Cardiac muscle cell (in vitro differentiated cells and primary cell): ENCODE measurements at regions not wholly inside any gene's neighbourhood (a gene's known extent, or its start where the extent isn't known, plus 50 kb on each side); places are given as distances from the start of the nearest gene placed in this dataset.

ENCODE experiments used
- DNase-seq, 2 donors: peaks; one replicate each; pipeline versions ENCODE4 v3.0.0 to v3.0.0-alpha.2; 2010 to 2017; ENCODE audit warnings: low read depth in 1 of 2, low spot score in 1 of 2
- H3K27ac ChIP-seq: fragments of 200-600 bp; sonication (generic); 2 replicates; pipeline ENCODE4 v1.5.1; 2016
- H3K27me3 ChIP-seq: fragments of 200-600 bp; sonication (generic); 2 replicates; pipeline ENCODE4 v1.6.0; 2016; ENCODE audit warnings: control low read depth
- H3K36me3 ChIP-seq: fragments of 200-600 bp; sonication (generic); 2 replicates; pipeline ENCODE4 v1.5.1; 2016; ENCODE audit warnings: control low read depth
- H3K4me1 ChIP-seq: fragments of 200-600 bp; sonication (generic); 2 replicates; pipeline ENCODE4 v1.8.1; 2017; ENCODE audit warnings: low read depth, mild to moderate bottlenecking, mixed run types
- H3K4me3 ChIP-seq: fragments of 200-600 bp; sonication (generic); 2 replicates; pipeline ENCODE4 v1.5.1; 2016; ENCODE audit warnings: mild to moderate bottlenecking
- H3K9me3 ChIP-seq: fragments of 200-600 bp; sonication (generic); 2 replicates; pipeline ENCODE4 v1.5.1; 2017; ENCODE audit warnings: low read depth, mild to moderate bottlenecking, control low read depth
- CTCF ChIP-seq: IDR thresholded peaks from 2 replicates; pipeline ENCODE4 v1.5.1; 2012; ENCODE audit warnings: low read depth, mild to moderate bottlenecking, low read length

- H3K27ac ChIP-seq, result no peak overlapping the region
- no peaks in the 10 kb centered on the region for H3K9me3 ChIP-seq
These were observed 152.5 kb downstream of the ZNF608 start for GRCh38 chr5:124593952-124594351.

GRCh38 chr5:124592891-124593290 is 153.5 kb downstream of the ZNF608 start:
- H3K9me3 ChIP-seq, result no peaks in the 10 kb centered on the region
- no peak for TF ChIP-seq CTCF
- H3K4me1 ChIP-seq, result no peaks in the 10 kb centered on the region
- no peak overlapping the region for H3K27ac ChIP-seq
- no peaks in the 10 kb centered on the region for H3K27me3 ChIP-seq
- H3K4me3 ChIP-seq, result no peak overlapping the region
- no peaks in the 10 kb centered on the region for H3K36me3 ChIP-seq
- DNase-seq, result no peak

More at GRCh38 chr5:124593952-124594351, 152.5 kb downstream of the ZNF608 start:
- no peaks in the 10 kb centered on the region for H3K27me3 ChIP-seq
- TF ChIP-seq CTCF, result no peak
- DNase-seq, result no peak
- peaks cover 3% of the 10 kb centered on the region for H3K4me1 ChIP-seq
- no peaks in the 10 kb centered on the region for H3K36me3 ChIP-seq
- H3K4me3 ChIP-seq, result no peak overlapping the region

DNA sequence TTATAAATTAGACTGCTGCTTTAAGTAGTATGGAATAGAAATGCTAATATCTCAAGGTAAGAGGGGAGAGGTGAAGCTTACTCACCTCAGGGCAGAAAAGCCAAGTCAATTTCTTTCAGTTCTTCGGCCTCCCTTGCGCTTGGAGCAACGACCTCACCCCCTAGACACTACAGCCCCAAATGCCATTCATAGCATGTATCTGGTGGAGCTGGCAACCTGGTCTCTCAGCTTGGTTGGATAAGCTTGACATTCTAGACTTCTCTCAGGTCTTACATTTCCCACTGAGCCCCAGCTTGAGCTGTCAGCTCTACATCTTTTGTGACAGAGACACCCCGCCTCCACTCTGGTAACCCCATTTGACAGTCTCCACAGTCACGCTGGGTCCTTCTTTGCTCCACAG is 154.9 kb downstream of the ZNF608 start:
- DNase-seq, result no peak
- TF ChIP-seq CTCF, result no peak
- no peaks in the 10 kb centered on the region for H3K4me1 ChIP-seq
- H3K4me3 ChIP-seq, result no peak overlapping the region
- no peaks in the 10 kb centered on the region for H3K36me3 ChIP-seq
- no peak overlapping the region for H3K27ac ChIP-seq
- no peaks in the 10 kb centered on the region for H3K27me3 ChIP-seq
- no peaks in the 10 kb centered on the region for H3K9me3 ChIP-seq

GRCh38 chr5:124590686-124591085 is 155.8 kb downstream of the ZNF608 start:
- DNase-seq, result no peak
- no peak overlapping the region for H3K4me3 ChIP-seq
- H3K27me3 ChIP-seq, result no peaks in the 10 kb centered on the region
- no peak for TF ChIP-seq CTCF
- H3K27ac ChIP-seq, result no peak overlapping the region
- H3K4me1 ChIP-seq, result no peaks in the 10 kb centered on the region
- no peaks in the 10 kb centered on the region for H3K9me3 ChIP-seq
- no peaks in the 10 kb centered on the region for H3K36me3 ChIP-seq

DNA sequence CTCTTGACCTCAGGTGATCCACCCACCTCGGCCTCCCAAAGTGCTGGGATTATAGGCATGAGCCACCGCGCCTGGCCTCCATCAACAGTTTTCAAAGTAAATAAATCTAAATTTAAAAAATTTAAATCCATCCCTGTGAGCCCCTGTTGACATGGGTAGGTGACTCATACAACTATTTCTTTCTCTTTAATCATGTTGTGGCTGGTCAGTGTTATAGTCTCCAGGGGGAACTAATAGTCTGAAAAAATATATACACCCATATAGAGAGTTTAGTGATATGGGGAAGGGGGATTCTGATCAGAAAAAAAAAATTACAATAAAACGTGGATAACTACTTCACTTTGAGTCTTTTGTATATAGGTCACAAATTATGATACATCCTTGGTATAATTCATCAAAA is 159.2 kb downstream of the ZNF608 start:
- Histone ChIP-seq H3K4me3 (no peak overlapping the region), H3K27ac (no peak overlapping the region)

More for the DNA sequence above, 159.2 kb downstream of the ZNF608 start:
- no peaks in the 10 kb centered on the region for H3K9me3 ChIP-seq
- no peaks in the 10 kb centered on the region for H3K27me3 ChIP-seq
- no peak for TF ChIP-seq CTCF
- no peaks in the 10 kb centered on the region for H3K36me3 ChIP-seq
- peaks cover under 1% of the 10 kb centered on the region for H3K4me1 ChIP-seq
- no peak for DNase-seq
